ENCODE measurements at regions not wholly inside any gene's neighbourhood (a gene's known extent, or its start where the extent isn't known, plus 50 kb on each side); places are given as distances from the start of the nearest gene placed in this dataset.

DNA sequence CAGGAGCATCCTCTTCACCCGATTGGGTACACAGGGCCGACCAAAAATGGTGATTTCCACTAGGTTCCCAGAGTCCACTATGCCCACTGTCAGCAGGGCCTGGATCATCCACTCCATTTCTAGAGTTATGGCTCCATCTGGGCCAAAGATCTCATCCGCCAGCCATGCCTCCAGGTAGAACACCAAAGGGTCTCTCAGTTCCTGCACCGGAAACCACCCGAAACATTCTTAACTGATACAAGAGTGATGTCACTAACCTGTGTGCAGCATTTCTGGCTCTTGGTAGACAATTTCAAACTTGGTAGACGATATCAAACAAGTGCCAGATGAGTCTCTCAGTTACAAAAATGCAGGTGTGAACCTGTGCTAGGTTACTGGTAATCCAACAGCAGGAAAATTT is 306.1 kb downstream of the BCOR start:
- TF ChIP-seq POLR2A (IDR thresholded peaks at IDR 0.05), result no peak
- TF ChIP-seq, protein P1, sequence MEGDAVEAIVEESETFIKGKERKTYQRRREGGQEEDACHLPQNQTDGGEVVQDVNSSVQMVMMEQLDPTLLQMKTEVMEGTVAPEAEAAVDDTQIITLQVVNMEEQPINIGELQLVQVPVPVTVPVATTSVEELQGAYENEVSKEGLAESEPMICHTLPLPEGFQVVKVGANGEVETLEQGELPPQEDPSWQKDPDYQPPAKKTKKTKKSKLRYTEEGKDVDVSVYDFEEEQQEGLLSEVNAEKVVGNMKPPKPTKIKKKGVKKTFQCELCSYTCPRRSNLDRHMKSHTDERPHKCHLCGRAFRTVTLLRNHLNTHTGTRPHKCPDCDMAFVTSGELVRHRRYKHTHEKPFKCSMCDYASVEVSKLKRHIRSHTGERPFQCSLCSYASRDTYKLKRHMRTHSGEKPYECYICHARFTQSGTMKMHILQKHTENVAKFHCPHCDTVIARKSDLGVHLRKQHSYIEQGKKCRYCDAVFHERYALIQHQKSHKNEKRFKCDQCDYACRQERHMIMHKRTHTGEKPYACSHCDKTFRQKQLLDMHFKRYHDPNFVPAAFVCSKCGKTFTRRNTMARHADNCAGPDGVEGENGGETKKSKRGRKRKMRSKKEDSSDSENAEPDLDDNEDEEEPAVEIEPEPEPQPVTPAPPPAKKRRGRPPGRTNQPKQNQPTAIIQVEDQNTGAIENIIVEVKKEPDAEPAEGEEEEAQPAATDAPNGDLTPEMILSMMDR (IDR thresholded peaks at IDR 0.05), result no peak
